ENCODE measurements at regions not wholly inside any gene's neighbourhood (a gene's known extent, or its start where the extent isn't known, plus 50 kb on each side); places are given as distances from the start of the nearest gene placed in this dataset.
"Not testable (repeated sequence)": the region's sequence is repeated elsewhere in the genome, so short reads cannot be mapped to it uniquely, and the experiment has no call there.

DNA sequence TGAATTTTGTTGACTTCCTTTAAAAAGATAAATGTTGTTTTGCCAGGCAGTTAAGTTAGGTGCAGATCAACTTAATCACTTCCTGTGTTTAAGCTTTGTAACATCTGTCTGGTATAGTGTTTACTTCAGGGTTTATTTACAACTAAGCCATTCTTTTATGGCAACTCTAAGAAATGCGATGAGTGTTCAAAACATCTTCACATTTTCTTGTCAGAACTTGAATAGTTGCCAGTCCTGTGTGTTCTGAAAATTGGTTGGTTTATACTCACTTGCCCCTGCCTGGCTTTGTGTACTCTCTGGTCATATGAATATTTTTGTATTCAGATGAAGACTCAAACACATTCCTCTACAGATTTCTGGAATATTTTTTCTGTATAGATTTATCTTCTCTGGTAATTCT lies 327.2 kb downstream of the MDFIC start:
- DNase-seq: no peak

DNA sequence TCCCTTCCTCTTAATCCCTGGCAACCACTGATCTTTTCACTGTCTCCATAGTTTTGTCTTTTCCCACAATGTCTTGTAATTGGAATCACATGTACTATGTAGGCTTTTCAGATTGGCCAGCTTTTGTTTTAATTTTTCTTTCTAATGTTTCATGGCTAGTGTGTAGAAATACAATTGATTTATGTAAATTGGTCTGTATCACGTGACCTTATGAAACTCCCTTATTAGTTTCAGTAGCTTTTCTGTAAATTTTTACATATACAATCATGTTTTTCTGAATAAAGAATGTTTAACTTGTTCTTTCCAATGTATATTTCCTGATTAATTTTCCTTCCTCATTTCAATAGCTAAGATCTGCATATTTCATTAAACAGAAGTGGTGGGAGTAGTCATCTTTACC lies 319.3 kb downstream of the MDFIC start:
- no peak for DNase-seq

- no peak for DNase-seq
Measured at GRCh38 chr7:115240242-115240641, 318.3 kb downstream of the MDFIC start.

- no peak for DNase-seq
Measured at GRCh38 chr7:115235075-115235474, 313.2 kb downstream of the MDFIC start.

DNA sequence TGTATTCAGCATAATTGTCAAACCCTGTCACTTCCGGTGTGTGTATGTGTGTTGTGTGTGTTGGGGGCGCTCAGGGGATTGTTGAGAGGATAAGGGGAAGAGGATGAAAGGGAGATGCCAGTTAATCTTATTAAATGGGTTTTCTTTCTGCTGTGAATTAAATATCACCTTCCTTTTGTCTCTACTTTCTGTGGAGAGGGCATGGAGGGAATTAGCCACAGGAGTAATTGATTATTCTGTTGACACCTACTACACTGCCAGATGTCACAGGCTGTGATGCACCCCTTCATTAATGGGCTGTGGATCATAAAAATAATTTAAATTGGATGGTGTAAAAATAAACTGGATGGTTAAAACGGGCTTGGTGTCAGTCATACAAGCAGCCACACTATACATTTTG lies 311.9 kb downstream of the MDFIC start:
- no peak for DNase-seq

DNA sequence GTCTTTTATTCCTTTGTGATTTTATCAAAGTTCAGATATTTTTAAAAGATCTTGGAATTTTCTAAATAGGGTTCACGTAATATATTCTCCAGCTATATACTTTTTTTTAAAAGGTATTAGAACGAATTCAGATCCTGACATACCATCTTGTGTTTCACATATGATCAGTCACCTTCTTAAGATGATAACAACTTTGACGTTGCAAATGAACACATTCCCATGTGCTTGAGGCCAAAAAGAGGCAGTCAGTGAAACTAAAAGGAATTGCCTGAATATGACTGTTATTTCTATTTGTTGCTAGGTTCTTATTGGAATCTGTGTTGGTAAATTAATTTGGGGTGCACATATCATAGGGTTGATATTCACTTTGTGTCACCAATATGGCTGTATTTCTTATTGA lies 310.1 kb downstream of the MDFIC start:
- DNase-seq: no peak

DNA sequence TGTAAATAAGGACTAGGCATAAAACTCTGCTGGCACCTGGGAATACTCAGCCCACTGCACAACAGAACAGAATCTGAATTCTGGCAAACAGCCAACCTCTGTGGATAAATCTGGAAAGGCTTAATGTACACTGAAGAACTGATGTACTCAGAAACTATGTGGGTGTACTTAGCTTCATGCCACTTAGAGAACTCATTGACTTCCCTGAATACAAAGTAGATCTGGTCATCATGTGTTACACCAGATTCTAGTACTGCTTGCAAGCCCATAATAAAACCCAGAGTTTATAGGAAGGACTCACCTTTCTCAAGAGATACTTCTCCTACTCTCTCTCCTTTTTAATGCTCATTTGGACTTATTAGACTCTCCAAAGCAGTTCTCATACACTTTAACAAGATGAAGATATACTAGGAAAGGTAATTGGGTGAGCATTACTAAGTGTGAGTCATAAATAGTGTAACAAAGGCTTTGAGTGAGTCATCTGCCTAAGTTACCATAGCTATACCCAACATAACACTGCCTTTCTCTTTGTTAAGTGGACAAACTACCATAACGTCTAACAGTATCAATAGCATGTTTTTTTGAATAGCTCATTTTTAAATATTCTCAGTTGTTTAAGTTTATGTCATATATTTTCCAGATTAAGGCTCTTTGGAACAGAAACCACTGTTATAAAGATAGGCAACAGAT lies 309.1 kb downstream of the MDFIC start:
- DNase-seq: peak; percentile 27

GRCh38 chr7:115229401-115230105 lies 307.7 kb downstream of the MDFIC start:
- DNase-seq: peak; percentile 47

DNA sequence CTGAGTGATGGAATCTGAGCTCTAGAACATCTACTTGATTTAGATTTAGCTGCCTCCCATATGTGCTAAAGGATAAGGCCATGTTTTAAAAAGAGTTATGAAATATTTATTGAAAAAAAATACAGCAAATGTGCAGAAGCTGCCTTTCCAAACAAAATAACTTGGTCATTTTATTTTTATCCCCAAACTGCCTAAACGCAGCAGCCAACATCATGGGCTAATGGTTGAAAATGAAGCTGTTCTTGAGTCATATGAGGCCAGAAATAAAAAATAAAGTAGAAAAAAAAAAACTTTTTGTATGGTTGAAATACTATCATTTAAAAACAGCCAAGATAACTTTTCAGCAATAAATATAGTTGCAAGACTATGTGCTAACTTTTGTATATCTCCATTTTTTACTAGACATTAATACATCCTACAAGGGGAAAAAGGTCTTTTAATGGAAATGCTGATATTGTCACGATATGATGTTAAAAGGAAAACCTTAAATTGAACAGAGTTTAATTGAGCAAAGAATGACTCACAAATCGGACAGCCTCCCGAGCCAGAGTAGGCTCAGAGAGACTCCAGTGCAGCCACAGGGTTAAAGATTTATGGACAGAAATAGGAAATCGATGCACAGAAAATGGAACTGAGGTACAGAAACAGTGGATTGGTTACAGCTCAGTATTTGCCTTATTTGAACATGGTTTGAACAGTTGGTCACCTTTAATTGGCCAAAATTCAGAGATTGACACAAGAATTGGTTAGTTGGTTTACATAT lies 305.8 kb downstream of the MDFIC start:
- no peak for DNase-seq

DNA sequence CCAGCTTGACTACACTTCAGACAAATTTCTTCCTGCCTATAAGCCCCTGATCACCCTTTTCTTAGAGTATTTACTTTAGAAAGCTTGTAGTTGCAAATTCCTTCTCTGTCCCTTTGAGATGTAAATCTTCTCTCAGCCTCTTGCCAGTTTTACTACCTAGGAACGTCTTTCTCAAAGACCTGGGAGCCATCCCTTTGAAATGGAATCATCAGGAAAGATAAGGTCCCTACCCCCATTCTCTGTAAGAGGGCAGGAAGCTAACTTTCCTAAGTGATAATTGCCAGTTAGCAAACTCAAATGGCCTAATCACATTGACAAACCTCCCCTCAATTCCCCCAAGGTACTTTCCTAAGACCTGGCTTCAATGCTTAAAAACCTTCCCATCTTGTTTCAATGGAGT lies 304.5 kb downstream of the MDFIC start:
- no peak for DNase-seq

DNA sequence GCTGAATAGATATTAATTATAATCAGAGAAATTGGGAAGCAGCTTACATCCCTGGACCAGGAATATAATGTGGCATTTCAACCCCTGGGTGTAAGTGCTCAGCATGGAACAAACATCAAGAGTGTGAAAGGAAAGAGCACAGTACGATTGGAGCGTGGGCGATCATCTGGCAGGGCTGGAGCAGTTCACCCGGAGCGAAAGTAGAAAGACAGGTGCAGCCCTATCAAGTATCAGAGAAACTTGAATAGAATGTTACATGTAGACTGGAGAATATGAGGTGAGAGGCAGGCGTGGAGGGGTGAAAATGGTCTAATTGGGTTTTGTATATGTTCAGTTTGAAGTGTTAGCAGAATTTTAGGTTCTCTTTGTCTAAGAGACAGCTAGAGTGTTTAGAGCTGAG lies 303.0 kb downstream of the MDFIC start:
- no peak for DNase-seq

- no peak for DNase-seq
Measured at GRCh38 chr7:115223959-115224358, 302.1 kb downstream of the MDFIC start.

GRCh38 chr7:115221456-115221855 lies 299.6 kb downstream of the MDFIC start:
- no peak for DNase-seq

DNA sequence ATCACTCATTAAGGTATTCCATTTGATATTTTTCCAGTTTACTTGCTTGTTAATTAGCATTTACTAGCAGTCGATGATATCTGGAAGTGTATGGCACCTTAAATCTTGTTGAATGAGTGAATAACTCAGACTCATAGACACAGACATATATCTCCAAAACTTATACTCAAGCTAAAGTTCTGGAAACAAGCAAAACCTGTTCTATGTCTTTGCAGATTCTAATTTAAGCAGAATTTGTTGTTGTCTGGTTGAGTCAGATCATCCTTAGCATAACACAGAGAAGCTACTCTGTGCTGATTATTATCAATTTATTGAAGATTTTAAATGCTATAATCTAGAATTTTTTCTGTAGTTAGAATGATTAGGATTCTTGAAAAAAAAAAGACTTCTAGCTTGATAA lies 296.2 kb downstream of the MDFIC start:
- no peak for DNase-seq

GRCh38 chr7:115217373-115217772 lies 295.5 kb downstream of the MDFIC start:
- DNase-seq: peak; percentile 32

GRCh38 chr7:115216652-115217051 lies 294.8 kb downstream of the MDFIC start:
- no peak for DNase-seq

GRCh38 chr7:115211171-115211570 lies 289.3 kb downstream of the MDFIC start:
- DNase-seq: no peak

GRCh38 chr7:115210552-115210951 lies 288.7 kb downstream of the MDFIC start:
- no peak for DNase-seq

DNA sequence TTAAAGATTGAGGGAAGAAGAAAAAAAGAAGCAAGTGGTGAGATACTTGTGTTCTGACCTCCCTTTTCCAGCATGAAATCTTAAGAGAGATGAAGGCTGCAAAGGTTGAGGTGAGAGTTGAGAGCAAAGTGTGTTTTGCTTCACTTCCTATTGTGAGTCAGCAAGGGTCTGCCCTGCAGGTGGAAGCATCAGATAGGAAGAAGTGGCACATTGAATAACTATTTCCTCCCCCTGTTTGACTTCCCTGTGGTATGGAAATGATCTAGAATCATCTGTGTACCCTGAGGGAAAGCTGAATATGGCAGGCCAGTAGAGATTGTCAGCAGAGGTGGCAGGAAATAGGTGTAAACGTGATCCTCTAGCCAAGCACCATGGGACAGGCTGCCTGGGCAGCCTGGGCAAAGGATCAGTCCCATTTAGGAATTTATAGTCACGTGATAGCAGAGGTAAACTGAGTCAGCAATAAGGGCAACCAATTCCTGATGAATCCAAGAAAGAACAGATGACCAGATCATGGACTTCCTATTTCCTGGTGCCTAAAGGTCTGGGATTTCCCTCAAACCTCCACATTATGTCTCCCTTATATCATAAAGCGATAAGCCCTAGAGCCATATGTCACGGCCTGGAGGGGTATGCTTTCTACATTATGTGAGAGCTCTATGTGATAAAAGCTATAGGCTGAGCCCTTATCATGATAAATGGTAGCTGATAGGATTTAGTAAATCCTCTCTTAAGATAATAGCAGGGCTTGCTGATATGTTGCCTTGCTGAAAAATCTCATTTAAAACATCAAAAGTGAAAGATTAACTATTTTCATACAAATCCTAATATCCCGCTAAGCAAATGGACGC lies 287.0 kb downstream of the MDFIC start:
- DNase-seq: no peak

DNA sequence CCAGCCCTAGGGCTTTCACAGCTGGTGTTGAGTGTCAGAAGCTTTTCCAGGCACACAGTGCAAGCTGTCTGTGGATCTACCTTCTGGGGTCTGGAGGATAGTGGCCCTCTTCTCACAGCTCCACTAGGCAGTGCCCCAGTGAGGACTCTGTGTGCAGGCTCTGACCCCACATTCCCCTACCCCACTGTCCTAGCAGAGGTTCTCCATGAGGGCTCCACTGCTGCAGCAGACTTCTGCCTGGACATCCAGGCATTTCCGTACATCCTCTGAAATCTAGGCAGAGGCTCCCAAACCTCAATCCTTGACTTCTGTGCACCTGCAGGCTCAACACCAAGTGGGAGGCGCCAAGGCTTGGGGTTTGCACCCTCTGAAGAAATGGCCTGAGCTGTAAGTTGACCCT lies 284.5 kb downstream of the MDFIC start:
- not testable (repeated sequence) for DNase-seq

GRCh38 chr7:115198143-115198542 lies 276.2 kb downstream of the MDFIC start:
- no peak for DNase-seq

DNA sequence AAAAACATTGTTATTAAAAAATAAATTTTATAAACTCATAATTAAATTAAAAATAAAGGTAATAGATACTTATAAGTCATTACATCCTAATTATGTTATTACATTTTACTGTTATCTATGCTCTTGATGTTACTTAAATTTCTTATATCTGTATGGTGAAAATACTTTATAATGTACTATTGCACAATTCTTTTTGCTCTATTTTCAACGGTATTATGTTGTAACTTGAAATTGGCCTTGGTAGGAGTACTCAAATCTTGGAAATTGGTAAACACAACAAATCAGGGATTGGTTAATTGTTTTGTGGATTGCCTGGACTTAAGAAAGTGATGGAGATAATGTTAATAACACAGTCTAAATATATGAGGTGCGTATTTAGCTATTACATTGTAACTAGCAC lies 273.3 kb downstream of the MDFIC start:
- no peak for DNase-seq

- no peak for DNase-seq
Measured at GRCh38 chr7:115191526-115191925, 269.6 kb downstream of the MDFIC start.
